DMS 273 treated with DMSO at 0.1 percent for 48 hours (cell line): ENCODE measurements at regions not wholly inside any gene's neighbourhood (a gene's known extent, or its start where the extent isn't known, plus 50 kb on each side); places are given as distances from the start of the nearest gene placed in this dataset.
"Not testable (repeated sequence)": the region's sequence is repeated elsewhere in the genome, so short reads cannot be mapped to it uniquely, and the experiment has no call there.

Experiments
- DNase-seq: peaks from one replicate; lab custom pipeline; 2025; lab: John Stamatoyannopoulos, UW

GRCh38 chr22:48313175-48313830, 1514.4 kb downstream of the BRD1 start:
- DNase-seq: no peak

- no peak for DNase-seq
Measured at GRCh38 chr22:48310740-48311139, 1516.9 kb downstream of the BRD1 start.

- DNase-seq: no peak
Measured at GRCh38 chr22:48310289-48310688, 1517.4 kb downstream of the BRD1 start.

- DNase-seq: no peak
Measured at GRCh38 chr22:48309836-48310235, 1517.8 kb downstream of the BRD1 start.

- DNase-seq: no peak
Measured at GRCh38 chr22:48309115-48309705, 1518.5 kb downstream of the BRD1 start.

- no peak for DNase-seq
Measured at GRCh38 chr22:48307931-48308330, 1519.7 kb downstream of the BRD1 start.

GRCh38 chr22:48306785-48307510, 1520.7 kb downstream of the BRD1 start:
- no peak for DNase-seq

GRCh38 chr22:48306284-48306683, 1521.4 kb downstream of the BRD1 start:
- DNase-seq: no peak

GRCh38 chr22:48305726-48306235, 1521.9 kb downstream of the BRD1 start:
- no peak for DNase-seq

- no peak for DNase-seq
Measured at GRCh38 chr22:48303369-48303725, 1524.3 kb downstream of the BRD1 start.

GRCh38 chr22:48302657-48303368, 1524.9 kb downstream of the BRD1 start:
- no peak for DNase-seq

- DNase-seq: no peak
Measured at GRCh38 chr22:48301908-48302307, 1525.8 kb downstream of the BRD1 start.

GRCh38 chr22:48301421-48301820, 1526.3 kb downstream of the BRD1 start:
- no peak for DNase-seq

GRCh38 chr22:48300877-48301276, 1526.8 kb downstream of the BRD1 start:
- no peak for DNase-seq

- DNase-seq: no peak
Measured at GRCh38 chr22:48299801-48300200, 1527.9 kb downstream of the BRD1 start.

- DNase-seq: no peak
Measured at GRCh38 chr22:48299124-48299523, 1528.5 kb downstream of the BRD1 start.

- DNase-seq: no peak
Measured at GRCh38 chr22:48297296-48297695, 1530.4 kb downstream of the BRD1 start.

GRCh38 chr22:48289954-48290353, 1527.5 kb downstream of the TBC1D22A start:
- not testable (repeated sequence) for DNase-seq

GRCh38 chr22:48288376-48288940, 1526.0 kb downstream of the TBC1D22A start:
- DNase-seq: no peak

- no peak for DNase-seq
Measured at GRCh38 chr22:48287031-48287430, 1524.6 kb downstream of the TBC1D22A start.

GRCh38 chr22:48284671-48285070, 1522.2 kb downstream of the TBC1D22A start:
- DNase-seq: no peak

- DNase-seq: no peak
Measured at GRCh38 chr22:48282804-48283203, 1520.4 kb downstream of the TBC1D22A start.
